Activated naive CD4-positive, alpha-beta T cell treated with anti-CD3 and anti-CD28 coated beads for 36 hours (primary cell): ENCODE measurements at regions not wholly inside any gene's neighbourhood (a gene's known extent, or its start where the extent isn't known, plus 50 kb on each side); places are given as distances from the start of the nearest gene placed in this dataset.
"Not testable (repeated sequence)": the region's sequence is repeated elsewhere in the genome, so short reads cannot be mapped to it uniquely, and the experiment has no call there.

ENCODE experiments used
- CTCF ChIA-PET: fragments of 350-600 bp; sonication (Branson Sonifier 250); formaldehyde crosslinking; loops from one replicate; lab custom pipeline; 2021; ENCODE audit warnings: antibody characterized with exemption; lab: Charles Lee
- DNase-seq: peaks from one replicate; pipeline ENCODE4 v3.0.0-alpha.2; 2020
- H3K27ac Mint-ChIP-seq: one replicate; pipeline ENCODE4 v1.8.0; 2021; ENCODE audit warnings: mild to moderate bottlenecking, mixed read lengths
- H3K27me3 Mint-ChIP-seq: one replicate; pipeline ENCODE4 v1.8.0; 2021; ENCODE audit warnings: low read depth, mixed read lengths
- H3K36me3 Mint-ChIP-seq: one replicate; pipeline ENCODE4 v1.8.0; 2021; ENCODE audit warnings: low read depth, mixed read lengths
- H3K4me1 Mint-ChIP-seq: one replicate; pipeline ENCODE4 v1.8.0; 2021; ENCODE audit warnings: low read depth, mixed read lengths
- H3K4me3 Mint-ChIP-seq: one replicate; pipeline ENCODE4 v1.8.0; 2021; ENCODE audit warnings: mild to moderate bottlenecking, moderate library complexity, mixed read lengths
- H3K9me3 Mint-ChIP-seq: one replicate; pipeline ENCODE4 v1.8.0; 2021; ENCODE audit warnings: mixed read lengths
- intact Hi-C: fragments of 100-400 bp; cut with micrococcal nuclease; formaldehyde crosslinking; loops from one replicate; pipeline ENCODE4 v1.15.1; 2023

DNA sequence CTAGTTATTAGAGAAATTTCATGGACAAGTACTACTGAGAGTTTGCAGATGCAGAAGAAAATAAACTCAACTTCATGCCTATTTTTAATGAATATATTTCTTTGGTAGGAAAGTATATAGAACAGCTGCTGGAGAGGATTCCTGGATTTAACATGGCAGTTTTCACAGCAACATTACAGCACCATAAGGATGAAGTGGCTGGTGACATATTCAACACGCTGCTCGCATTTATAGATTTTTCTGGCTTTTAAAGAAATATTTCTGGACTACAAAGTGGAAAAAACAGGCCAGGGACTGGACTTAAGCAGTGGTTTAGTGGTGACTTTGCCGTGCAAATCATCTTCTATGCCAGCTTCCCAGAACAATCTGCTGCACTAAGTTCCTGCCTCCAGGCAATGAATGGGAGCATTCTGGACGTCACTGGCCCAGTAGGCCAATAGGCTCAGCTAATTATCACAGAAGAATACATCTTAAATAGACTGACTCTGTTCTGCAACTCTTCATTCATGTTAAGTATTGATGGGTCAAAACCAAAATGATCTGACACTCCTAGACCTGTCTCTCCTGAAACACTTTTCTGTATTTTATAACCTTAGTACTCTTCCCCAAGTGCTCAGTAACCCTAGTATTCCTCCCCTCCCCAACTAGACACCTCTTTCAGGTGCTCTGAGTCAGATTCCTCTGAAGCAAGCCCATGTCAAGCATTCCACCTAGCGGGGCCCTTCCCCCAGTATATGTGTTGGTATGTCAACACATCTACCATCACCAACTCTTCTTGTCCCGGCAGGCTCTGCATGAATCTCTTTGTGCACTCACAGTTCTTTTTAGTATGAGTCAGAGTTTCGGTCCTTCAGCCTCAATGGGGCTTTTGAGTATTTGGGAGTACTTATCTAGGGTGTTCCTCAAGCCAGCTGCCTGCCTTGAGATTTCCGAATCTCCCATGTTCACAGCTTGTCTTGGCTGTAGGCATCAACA lies 625.5 kb downstream of the CHSY3 start:
- DNase-seq = no peak
- CTCF ChIA-PET = no interaction called here
- Mint-ChIP-seq H3K27ac (no peak overlapping the region), H3K4me1 (no peaks in the 10 kb centered on the region), H3K36me3 (no peaks in the 10 kb centered on the region), H3K4me3 (no peak overlapping the region), H3K27me3 (no peaks in the 10 kb centered on the region), H3K9me3 (peaks cover 4% of the 10 kb centered on the region)
- intact Hi-C loops = no loop called here

DNA sequence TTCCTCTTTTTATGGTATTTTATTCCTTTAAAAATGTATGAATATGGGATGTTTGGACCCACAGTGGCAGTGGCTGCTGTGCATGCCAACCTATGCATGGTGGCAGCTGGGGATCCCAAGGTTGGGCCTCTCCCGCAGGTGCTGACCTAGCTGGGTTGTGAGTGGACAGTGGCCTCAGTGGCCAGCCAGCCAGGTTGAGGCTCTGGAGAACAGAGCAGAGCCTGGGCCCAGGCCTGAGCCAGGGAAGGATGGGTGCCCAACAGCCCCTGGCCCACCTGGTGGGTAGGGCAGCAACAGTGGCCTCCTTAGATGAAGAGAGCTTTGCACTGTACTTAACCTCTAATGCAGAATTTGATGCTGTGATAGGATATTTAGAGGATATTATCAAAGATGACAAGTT lies 624.8 kb downstream of the CHSY3 start:
- CTCF ChIA-PET = no interaction called here
- Mint-ChIP-seq H3K9me3 (peaks cover 5% of the 10 kb centered on the region), H3K27me3 (no peaks in the 10 kb centered on the region), H3K4me3 (no peak overlapping the region), H3K36me3 (no peaks in the 10 kb centered on the region), H3K27ac (no peak overlapping the region), H3K4me1 (no peaks in the 10 kb centered on the region)
- no peak for DNase-seq
- intact Hi-C loops = no loop called here

DNA sequence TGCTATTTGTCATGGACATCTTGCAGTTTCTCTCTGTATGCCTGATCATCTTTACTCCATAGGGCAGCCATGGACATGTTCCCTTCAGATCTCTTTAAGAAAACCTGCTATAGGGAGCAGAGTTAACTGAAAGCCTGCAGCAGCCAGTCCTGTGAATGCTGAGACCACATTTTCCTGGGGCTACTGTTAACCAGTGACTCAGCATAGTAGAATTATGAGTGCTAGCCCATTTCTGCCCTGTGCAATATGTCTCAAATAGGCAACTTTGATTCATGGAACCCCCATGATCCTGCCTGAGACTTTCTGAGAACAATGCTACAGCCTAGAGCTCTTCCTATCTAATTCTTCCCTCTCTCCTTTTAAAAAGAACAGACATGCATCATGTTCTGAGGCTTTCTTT lies 624.2 kb downstream of the CHSY3 start:
- H3K4me3 Mint-ChIP-seq = no peak overlapping the region
- intact Hi-C loops = no loop called here
- CTCF ChIA-PET = no interaction called here
- no peaks in the 10 kb centered on the region for H3K36me3 Mint-ChIP-seq
- DNase-seq = no peak
- H3K4me1 Mint-ChIP-seq = no peaks in the 10 kb centered on the region
- peaks cover 5% of the 10 kb centered on the region for H3K9me3 Mint-ChIP-seq
- no peak overlapping the region for H3K27ac Mint-ChIP-seq
- H3K27me3 Mint-ChIP-seq = no peaks in the 10 kb centered on the region

DNA sequence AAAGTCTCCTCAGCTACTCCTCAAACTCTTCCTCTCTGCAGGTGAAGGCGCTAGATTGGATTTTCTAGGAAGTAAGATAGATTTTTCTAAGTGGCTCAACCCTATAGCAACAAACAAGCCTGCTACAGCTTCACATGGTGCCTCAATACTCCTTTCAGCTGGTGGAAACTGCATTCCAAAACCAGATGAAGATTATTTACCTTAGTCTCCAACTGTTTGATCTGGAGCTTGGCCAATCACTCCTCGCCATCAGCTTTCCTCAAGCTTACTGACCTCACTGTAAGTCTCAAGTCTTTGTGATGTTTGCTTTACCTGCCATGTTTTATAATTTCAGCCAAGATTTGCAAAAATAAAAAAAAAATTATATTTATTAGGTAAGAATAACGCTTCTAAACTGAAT lies 622.4 kb downstream of the CHSY3 start:
- Mint-ChIP-seq H3K36me3 (no peaks in the 10 kb centered on the region), H3K4me3 (no peak overlapping the region), H3K9me3 (peaks cover 6% of the 10 kb centered on the region), H3K4me1 (no peaks in the 10 kb centered on the region), H3K27ac (no peak overlapping the region), H3K27me3 (peaks cover 6% of the 10 kb centered on the region)
- intact Hi-C loops = no loop called here
- CTCF ChIA-PET = no interaction called here
- no peak for DNase-seq

DNA sequence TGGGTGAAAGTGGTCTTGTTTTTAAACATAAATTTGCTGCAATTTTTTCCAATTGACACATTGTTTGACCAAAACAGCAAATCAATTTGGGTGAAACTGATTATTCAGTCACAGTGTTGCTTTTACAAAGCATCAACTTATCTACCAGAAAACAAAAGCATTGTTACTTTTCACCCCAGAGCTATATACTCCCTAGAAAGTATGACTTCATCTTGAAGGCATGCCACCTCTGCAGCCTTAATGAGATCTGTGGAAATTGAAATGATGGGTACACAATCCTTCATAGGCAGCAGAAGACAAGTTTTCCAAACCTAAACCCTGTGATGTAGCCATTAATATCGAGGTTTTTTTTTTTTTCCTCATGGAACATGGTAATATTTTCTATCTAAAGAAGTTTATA lies 615.9 kb downstream of the CHSY3 start:
- H3K36me3 Mint-ChIP-seq = no peaks in the 10 kb centered on the region
- no peak overlapping the region for H3K4me3 Mint-ChIP-seq
- H3K27me3 Mint-ChIP-seq = peaks cover 9% of the 10 kb centered on the region
- CTCF ChIA-PET = no interaction called here
- H3K27ac Mint-ChIP-seq = no peak overlapping the region
- DNase-seq = no peak
- intact Hi-C loops = no loop called here
- no peaks in the 10 kb centered on the region for H3K4me1 Mint-ChIP-seq
- peaks cover 24% of the 10 kb centered on the region for H3K9me3 Mint-ChIP-seq

DNA sequence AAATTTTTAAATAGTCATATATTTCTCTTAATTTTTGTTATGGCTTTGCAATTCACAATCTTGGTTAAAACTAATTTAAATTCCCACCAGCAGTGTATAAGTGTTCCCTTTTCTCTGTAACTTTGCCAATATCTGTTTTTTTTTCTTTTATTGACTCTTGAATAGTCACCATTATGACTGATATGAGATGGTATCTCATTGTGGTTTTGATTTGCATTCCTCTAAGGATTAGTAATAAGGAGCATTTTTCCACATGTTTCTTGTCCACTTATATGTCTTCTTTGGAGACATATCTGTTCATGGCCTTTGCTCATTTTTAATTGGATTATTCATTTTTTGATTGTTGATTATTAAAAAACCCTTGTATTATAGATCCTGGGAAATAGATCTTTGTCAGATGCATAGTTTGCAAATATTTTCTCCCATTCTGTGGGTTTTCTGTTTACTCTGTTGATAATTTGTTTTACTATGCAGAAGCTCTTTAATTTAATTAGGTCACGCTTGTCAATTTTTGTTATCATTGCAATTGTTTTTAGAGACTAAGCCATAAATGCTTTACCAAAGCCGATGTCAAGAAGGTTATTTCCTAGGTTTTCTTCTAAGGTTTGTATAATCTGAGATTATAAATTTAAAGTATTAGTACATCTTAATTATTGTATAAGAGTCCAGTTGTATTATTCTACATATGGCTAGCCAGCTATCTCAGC lies 610.9 kb downstream of the CHSY3 start:
- H3K27me3 Mint-ChIP-seq = no peaks in the 10 kb centered on the region
- H3K4me3 Mint-ChIP-seq = no peak overlapping the region
- intact Hi-C loops = no loop called here
- CTCF ChIA-PET = no interaction called here
- H3K4me1 Mint-ChIP-seq = no peaks in the 10 kb centered on the region
- H3K36me3 Mint-ChIP-seq = no peaks in the 10 kb centered on the region
- DNase-seq = no peak
- peaks cover 21% of the 10 kb centered on the region for H3K9me3 Mint-ChIP-seq
- H3K27ac Mint-ChIP-seq = no peak overlapping the region

DNA sequence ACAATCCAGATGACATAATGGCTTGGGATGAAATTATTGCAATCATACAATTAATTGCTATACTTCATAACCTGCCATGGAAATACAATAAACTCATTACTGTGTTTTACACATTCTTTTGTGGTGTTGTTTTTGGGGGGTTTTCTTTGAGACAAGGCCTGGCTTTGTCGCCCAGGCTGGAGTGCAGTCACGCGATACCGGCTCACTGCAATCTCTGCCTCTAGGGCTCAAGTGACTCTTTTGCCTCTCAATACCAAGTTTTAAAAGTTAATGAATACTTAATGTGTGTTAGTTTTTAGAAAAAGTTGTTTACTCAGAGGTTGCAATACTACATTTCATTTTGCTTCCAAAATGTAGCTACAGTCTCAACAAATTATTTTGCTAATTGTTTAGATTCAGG lies 598.4 kb downstream of the CHSY3 start:
- H3K4me3 Mint-ChIP-seq = no peak overlapping the region
- DNase-seq = no peak
- H3K9me3 Mint-ChIP-seq = no peaks in the 10 kb centered on the region
- no peaks in the 10 kb centered on the region for H3K27me3 Mint-ChIP-seq
- H3K36me3 Mint-ChIP-seq = no peaks in the 10 kb centered on the region
- no peak overlapping the region for H3K27ac Mint-ChIP-seq
- CTCF ChIA-PET = no interaction called here
- H3K4me1 Mint-ChIP-seq = no peaks in the 10 kb centered on the region
- intact Hi-C loops = no loop called here

DNA sequence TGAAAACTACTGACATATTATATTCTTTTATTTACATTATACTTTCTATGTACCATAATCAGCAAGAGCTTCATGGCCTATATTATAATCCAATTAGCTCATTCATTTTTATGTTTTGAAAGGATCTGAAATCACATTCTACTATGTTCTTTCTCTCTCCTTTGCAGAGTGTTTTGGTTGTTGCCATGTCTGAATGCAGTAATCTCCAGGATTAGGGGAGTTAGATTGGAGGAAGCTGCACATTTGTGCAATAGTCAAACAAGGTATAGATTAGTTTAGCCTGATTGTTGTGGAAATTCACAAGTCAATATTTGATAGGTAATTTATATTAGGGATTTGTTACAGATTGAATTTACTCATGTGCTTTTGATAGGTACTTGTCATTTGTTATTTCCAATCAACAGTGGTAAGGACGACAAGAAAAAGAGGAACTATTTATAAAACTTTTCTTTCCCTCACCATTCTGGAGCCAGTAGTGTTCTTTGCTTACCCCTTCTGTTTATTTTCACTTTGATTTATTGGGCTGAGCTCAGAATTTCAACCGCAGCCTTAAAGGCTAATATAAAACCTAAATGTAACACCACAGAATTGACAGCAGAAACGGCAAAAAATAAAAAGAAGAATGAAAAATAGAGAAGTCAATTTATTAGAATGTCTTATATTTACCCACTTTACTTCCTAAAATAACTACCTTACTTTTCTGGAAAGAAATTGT lies 597.0 kb downstream of the CHSY3 start:
- H3K4me1 Mint-ChIP-seq = no peaks in the 10 kb centered on the region
- H3K27ac Mint-ChIP-seq = no peak overlapping the region
- no peak overlapping the region for H3K4me3 Mint-ChIP-seq
- CTCF ChIA-PET = no interaction called here
- no peaks in the 10 kb centered on the region for H3K36me3 Mint-ChIP-seq
- no peaks in the 10 kb centered on the region for H3K27me3 Mint-ChIP-seq
- intact Hi-C loops = no loop called here
- H3K9me3 Mint-ChIP-seq = no peaks in the 10 kb centered on the region
- DNase-seq = no peak

DNA sequence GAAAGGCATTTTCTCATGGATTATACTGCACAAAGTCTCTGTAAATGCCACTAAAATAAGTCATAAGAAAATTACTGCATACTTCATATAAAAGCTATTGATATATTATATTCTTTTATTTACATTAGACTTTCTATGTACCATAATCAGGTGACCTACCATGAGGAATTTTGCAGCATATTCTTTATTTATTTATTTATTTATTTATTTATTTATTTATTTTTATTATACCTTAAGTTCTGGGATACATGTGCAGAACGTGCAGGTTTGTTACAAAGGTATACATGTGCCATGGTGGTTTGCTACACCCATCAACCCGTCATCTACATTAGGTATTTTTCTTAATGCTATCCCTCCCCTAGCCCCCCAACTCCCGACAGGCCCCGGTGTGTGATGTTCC lies 596.2 kb downstream of the CHSY3 start:
- not testable (repeated sequence) for DNase-seq, H3K27ac Mint-ChIP-seq, H3K4me1 Mint-ChIP-seq

DNA sequence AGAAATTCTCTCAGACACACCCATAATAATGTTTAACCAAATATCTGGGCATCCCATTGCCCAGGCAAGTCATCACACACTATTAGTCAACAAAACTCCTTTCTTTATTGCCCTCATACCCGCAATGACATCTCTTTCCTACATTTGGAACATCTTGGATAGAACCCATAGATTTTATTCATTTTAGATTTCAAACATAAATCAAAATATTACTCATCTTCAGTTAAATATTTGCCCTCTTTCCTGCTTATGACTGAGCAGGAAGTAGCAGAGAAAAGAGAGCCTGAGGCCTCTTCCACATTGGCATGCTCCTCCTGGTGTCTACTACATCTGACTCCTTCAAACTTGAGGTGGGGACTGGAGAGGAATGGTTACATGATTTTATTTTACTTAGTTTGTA lies 592.0 kb downstream of the CHSY3 start:
- Mint-ChIP-seq H3K27me3 (no peaks in the 10 kb centered on the region), H3K36me3 (no peaks in the 10 kb centered on the region), H3K4me3 (no peak overlapping the region), H3K27ac (no peak overlapping the region), H3K9me3 (peaks cover 5% of the 10 kb centered on the region), H3K4me1 (no peaks in the 10 kb centered on the region)
- CTCF ChIA-PET = no interaction called here
- intact Hi-C loops = no loop called here
- no peak for DNase-seq

More for the DNA sequence above, 596.2 kb downstream of the CHSY3 start:
- H3K9me3 Mint-ChIP-seq, CTCF ChIA-PET, H3K36me3 Mint-ChIP-seq, H3K27me3 Mint-ChIP-seq, intact Hi-C loops, H3K4me3 Mint-ChIP-seq: not testable (repeated sequence)

DNA sequence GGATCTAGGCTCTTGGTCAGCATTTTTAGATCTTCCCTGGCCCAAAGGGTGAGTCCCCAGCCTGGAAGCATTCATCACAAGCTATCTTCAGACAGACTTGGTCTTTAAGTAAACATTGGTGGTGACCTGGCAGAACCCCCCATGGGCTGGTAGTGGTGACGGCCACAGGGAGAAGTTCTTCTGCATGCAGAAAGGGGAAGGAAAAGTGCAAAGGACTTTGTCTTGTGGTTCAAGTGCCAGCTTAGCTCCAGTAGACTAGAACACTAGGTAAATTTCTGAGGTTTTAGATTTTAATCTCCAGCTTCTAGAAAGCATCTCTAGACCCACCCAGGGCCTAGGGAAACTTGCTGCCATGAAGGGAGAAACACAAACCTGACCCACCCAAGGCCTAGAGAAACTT lies 584.0 kb downstream of the CHSY3 start:
- CTCF ChIA-PET = no interaction called here
- no peak overlapping the region for H3K27ac Mint-ChIP-seq
- DNase-seq = no peak
- no peaks in the 10 kb centered on the region for H3K9me3 Mint-ChIP-seq
- H3K27me3 Mint-ChIP-seq = peaks cover 5% of the 10 kb centered on the region
- no peak overlapping the region for H3K4me3 Mint-ChIP-seq
- H3K4me1 Mint-ChIP-seq = no peaks in the 10 kb centered on the region
- no peaks in the 10 kb centered on the region for H3K36me3 Mint-ChIP-seq
- intact Hi-C loops = no loop called here

DNA sequence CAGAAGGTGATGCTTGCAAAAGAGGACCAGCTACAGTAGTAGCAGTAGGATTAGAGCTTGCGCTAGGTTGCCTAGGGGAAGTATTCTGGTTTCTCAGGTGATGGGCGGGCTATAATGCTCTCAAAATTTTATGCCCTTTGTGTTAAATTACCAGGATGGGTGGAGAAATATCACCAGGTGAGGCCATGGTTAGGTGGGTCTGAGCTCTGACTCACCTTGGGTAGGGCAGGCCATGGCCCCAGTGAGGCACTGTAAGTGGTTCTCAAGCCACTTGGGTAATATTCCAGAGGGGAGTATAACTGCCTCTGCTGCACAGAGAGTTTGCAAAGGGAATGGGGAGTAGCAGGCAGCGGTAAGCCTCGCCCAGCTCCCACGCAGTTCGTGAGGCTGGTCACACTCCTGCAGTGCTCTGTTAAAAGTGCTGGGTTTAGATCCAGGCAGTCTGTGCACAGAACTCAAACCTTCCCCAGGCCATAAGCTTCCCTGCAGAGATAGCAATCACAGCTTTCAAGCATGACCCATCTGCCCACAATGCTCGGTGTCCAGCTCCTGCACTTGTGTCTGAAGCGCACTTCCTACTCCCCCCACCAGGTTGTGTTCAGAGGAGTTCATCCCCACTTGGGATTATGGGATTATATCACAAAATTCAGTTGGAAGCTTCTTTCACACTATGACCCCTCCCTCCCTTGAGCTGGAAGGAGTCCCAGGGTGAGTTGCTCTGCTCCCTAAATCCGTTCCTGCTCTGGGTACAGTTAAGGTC lies 575.0 kb downstream of the CHSY3 start:
- DNase-seq = no peak
- H3K27me3 Mint-ChIP-seq = no peaks in the 10 kb centered on the region
- intact Hi-C loops = no loop called here
- H3K4me1 Mint-ChIP-seq = no peaks in the 10 kb centered on the region
- no peak overlapping the region for H3K27ac Mint-ChIP-seq
- H3K4me3 Mint-ChIP-seq = no peak overlapping the region
- CTCF ChIA-PET = no interaction called here
- peaks cover 10% of the 10 kb centered on the region for H3K9me3 Mint-ChIP-seq
- no peaks in the 10 kb centered on the region for H3K36me3 Mint-ChIP-seq
